Kasumi-1 (cell line): ENCODE measurements at regions not wholly inside any gene's neighbourhood (a gene's known extent, or its start where the extent isn't known, plus 50 kb on each side); places are given as distances from the start of the nearest gene placed in this dataset.
"Not testable (repeated sequence)": the region's sequence is repeated elsewhere in the genome, so short reads cannot be mapped to it uniquely, and the experiment has no call there.

Experiments
- DNase-seq, 2 experiments: peaks; one replicate each; lab custom pipeline; 2025; lab: John Stamatoyannopoulos, UW

DNA sequence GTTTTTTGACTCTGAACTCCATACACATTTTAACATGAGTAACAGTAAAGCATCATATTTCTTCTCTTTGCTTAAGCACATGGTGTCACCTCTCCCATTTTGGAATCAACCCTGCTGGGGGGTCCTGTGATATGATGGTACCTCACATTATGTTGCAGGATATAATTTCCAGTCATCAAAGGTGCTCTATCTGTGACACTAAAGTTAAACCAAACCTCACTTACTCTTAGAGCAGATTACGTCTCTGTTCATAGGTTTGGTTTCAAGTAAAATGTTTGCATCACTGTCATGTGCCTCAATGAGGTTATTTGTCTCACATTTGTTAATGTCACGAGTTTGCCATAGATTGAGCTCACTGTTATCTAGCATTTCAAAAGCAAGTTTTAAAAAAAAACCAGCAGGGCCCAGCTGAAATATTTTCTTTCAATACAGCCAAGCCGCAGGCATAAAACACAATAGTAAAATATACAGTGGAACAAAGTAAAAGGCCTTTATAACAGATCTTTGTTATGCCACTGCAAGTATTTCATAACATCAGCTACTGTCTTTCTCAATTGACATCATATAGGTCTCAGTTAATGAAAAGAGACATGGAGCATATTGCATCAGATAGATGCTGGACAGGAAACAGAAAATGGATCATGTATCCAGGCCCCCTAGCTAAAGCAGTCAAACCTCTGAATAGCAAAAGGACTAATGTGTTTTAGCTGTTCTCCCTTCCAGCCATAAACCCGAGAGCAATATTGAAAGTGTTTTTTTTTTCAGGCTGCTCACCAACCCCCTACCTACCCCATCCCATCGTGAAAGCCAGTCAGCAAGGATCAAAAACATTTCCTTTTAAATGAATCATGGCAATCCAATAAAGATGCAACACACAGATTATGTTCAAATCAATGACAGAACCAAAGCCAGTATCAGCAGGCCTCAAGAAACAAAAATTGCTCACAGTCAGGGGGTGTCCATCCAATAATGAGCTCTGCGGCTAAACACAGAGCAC lies 182.1 kb upstream of the ITGA1 start:
- no peak for DNase-seq

DNA sequence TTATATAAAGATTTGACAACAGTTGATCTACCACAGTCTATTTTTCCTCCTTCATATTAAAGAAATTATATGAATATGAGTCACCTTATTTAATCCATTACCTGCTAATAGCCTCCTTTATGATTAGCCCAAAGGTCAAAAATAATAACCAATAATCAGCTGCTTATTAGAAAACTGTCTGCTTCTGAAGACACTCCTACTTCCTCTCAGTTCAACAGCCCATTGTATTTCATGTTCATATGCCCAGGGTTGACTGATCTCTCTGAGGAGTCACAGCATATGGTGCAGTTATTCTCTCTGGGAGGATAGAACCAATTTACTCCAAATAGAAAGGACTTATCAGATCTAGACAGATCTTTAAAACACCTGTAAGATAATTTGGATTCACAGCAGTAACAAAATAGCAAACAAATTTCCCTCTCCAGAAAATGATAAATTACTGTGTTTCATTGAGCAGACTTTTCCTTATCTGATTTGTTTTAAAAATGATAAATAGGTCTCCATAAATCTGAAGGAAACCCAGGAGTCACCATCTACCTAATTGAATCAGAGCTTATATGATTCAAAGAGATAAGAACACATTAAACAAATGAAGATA lies 180.4 kb upstream of the ITGA1 start:
- DNase-seq = no peak

- DNase-seq = no peak
Measured at GRCh38 chr5:52620315-52620714, 167.4 kb upstream of the ITGA1 start.

- no peak for DNase-seq
Measured at GRCh38 chr5:52623291-52623690, 164.4 kb upstream of the ITGA1 start.

GRCh38 chr5:52624291-52624690 lies 163.4 kb upstream of the ITGA1 start:
- no peak for DNase-seq

GRCh38 chr5:52626312-52626711 lies 161.4 kb upstream of the ITGA1 start:
- no peak for DNase-seq

DNA sequence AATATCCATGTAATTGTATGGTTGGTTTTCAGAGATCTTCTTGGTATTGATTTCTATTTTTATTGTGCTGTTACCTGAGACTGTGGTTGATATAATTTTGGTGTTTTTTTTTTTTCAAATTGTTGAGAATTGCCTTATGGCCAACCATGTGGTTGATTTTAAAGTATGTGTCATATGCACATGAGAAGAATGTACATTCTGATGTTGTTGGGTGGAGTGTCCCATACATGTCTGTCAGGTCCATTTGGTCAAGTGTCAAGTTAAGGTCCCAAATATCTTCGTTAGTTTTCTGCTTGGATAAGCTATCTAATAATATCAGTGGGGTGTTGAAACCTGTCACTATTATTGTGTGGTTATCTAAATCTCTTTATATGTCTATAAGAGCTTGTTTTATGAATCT lies 160.0 kb upstream of the ITGA1 start:
- no peak for DNase-seq

DNA sequence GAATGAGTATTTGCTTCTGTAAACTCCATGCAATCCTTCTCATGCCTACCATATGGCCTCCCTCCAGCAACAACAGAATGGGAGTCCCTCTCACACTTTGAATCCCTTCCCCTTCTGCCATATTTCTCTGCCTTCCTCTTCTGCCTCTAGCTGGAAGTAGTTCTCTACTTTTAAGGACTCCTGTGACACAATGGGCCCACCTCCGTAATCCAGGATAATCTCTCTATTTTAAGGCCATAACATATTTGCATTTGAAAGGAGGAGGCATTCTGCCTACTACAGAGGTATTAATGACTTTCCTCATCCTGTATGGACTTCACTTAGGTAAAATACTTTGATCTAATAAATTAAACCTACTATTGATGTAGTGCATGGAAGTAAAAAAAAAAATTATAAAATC lies 155.4 kb upstream of the ITGA1 start:
- DNase-seq = no peak

DNA sequence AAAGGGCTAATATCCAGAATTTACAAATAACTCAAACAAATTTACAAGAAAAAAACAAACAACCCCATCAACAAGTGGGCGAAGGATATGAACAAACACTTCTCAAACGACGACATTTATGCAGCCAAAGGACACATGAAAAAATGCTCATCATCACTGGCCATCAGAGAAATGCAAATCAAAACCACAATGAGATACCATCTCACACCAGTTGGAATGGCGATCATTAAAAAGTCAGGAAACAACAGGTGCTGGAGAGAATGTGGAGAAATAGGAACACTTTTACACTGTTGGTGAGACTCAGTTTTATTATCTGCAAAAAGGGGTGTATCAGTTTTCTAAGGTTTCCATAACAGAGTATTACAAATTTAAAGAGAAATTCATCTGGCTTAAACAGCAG lies 153.5 kb upstream of the ITGA1 start:
- not testable (repeated sequence) for DNase-seq

- DNase-seq = no peak
Measured at GRCh38 chr5:52638732-52639131, 149.0 kb upstream of the ITGA1 start.

DNA sequence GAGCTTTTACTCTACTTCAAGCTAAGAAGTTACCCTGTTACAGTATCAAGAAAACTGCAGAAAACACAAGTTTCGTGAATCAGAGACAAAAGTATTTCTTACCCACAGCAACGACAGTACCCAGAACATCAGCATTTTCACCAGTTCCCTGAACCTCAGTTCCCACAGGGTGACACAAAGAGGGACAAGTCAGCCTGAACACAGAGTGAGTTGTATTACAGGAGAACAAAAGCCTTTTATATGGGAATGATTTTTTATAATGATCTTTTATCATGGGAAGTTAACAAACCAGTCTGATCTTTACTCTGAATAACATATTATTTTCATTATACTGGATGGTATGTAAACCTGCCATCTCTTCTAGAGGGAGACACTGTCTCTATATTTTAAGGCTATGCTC lies 139.0 kb upstream of the ITGA1 start:
- no peak for DNase-seq

DNA sequence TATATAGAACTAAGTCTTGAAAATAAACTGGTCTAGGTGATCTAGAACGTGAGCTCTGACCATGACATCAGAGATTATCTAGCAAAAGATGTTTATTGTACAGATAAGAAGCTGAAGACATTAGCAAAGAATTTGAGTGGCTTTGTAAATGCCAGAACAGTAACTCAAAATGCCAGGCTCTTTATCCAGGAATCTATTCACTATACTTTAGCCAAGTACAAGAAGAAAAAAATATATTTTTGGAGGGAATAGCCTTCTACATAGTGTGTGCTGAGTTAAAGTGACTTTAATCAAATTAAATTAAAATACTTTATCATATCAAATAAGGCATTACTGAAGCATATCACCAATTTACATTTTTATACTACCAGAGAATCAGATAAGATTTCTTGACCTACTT lies 132.6 kb upstream of the ITGA1 start:
- no peak for DNase-seq

DNA sequence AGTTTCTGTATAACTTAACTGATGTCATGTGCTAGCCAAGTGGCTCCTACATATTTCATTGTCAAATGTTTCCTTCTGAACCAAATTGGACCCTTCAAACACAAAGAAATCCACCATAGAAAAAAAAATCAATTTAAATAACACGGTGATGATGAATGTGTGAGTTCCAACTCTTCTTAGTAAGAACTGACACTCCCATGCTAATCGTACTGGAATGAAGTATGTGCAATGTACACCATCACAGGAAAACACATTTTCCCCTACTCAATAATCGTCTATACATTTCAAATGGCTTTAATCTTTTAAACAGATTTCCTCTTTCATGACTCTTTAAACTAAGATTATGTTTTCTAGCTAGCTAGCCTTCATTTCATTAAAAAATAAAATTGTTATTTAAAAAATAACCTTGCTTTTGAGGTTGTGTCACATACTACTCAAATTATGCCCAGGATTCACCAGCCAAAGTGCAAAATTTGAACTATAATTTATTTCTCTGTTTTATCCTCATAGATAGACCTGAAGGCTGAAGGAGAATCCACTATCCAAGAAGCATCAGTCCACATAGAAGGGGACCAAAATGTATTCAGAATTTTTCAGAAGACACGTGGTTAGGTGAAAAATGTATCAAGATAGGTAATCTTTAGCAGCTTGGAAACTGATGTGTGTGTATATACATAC lies 131.0 kb upstream of the ITGA1 start:
- DNase-seq = no peak

- DNase-seq = peak; percentile 77 to 84
Measured at GRCh38 chr5:52657247-52657645, 130.5 kb upstream of the ITGA1 start.

DNA sequence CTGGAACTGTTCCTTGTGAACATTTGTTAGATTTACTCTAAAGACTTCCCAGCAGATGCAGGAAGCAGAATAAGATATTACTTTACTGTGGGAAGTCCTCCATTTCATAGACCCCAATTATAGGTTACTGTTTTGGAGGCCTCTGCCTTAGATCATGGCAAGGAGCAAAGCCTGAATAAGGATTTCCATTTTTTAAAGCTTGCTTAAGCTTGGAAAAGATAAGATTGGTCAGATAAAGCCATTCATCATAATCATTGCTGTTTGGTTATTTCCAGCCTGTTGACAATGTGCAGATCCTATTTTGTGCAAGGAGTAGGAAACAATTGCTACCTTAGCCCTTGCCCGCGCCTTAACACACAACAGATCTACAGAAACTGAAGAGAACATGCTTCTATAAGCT lies 129.5 kb upstream of the ITGA1 start:
- no peak for DNase-seq

GRCh38 chr5:52660621-52661020 lies 127.1 kb upstream of the ITGA1 start:
- DNase-seq = no peak

GRCh38 chr5:52661903-52662595 lies 125.7 kb upstream of the ITGA1 start:
- no peak for DNase-seq

DNA sequence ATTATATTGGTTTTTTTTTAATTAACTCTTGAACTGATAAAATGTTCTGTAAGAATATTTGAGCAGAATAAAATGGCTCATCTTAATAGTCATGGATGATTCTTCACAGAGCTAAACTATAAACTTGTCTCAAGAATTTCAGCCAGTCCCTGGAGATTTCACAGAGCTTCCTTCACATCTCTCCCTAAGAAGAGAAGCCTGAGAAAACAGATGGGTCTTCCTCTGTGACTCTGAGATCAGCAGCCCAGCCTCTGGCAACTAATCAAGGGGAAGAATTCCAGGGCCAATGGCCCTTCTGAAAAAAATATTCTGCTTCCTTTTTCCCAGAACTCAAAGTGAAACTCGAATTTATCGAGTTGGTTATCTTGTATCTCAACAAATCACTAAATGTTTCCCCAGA lies 122.2 kb upstream of the ITGA1 start:
- DNase-seq = no peak

- DNase-seq = no peak
Measured at GRCh38 chr5:52668139-52668538, 119.6 kb upstream of the ITGA1 start.

- DNase-seq = no peak
Measured at GRCh38 chr5:52668544-52669185, 119.1 kb upstream of the ITGA1 start.

- DNase-seq = no peak
Measured at GRCh38 chr5:52672459-52672858, 115.3 kb upstream of the ITGA1 start.

- no peak for DNase-seq
Measured at GRCh38 chr5:52673495-52673894, 114.2 kb upstream of the ITGA1 start.
